ENCODE measurements at regions not wholly inside any gene's neighbourhood (a gene's known extent, or its start where the extent isn't known, plus 50 kb on each side); places are given as distances from the start of the nearest gene placed in this dataset.
"Not testable (repeated sequence)": the region's sequence is repeated elsewhere in the genome, so short reads cannot be mapped to it uniquely, and the experiment has no call there.

- H3K9ac ChIP-seq (ENCODE audit: low read depth, low read length): peak overlapping the region; percentile 28
- no peaks in the 10 kb centered on the region for H3K9me3 ChIP-seq (replicated peaks; ENCODE audit: low read length)
- H3K4me2 ChIP-seq (ENCODE audit: low read length): no peak overlapping the region
- no peak overlapping the region for H3K4me3 ChIP-seq (ENCODE audit: low read length)
- H3K36me3 ChIP-seq (ENCODE audit: insufficient read depth, low read length): no peaks in the 10 kb centered on the region
- H3K4me1 ChIP-seq (ENCODE audit: control insufficient read depth, insufficient read depth, low read length): peaks cover 43% of the 10 kb centered on the region
- no peaks in the 10 kb centered on the region for H3K27me3 ChIP-seq (ENCODE audit: control insufficient read depth, insufficient read depth, low read length)
These were observed 138.2 kb downstream of the PCSK1 start for GRCh38 chr5:96294884-96295202.

DNA sequence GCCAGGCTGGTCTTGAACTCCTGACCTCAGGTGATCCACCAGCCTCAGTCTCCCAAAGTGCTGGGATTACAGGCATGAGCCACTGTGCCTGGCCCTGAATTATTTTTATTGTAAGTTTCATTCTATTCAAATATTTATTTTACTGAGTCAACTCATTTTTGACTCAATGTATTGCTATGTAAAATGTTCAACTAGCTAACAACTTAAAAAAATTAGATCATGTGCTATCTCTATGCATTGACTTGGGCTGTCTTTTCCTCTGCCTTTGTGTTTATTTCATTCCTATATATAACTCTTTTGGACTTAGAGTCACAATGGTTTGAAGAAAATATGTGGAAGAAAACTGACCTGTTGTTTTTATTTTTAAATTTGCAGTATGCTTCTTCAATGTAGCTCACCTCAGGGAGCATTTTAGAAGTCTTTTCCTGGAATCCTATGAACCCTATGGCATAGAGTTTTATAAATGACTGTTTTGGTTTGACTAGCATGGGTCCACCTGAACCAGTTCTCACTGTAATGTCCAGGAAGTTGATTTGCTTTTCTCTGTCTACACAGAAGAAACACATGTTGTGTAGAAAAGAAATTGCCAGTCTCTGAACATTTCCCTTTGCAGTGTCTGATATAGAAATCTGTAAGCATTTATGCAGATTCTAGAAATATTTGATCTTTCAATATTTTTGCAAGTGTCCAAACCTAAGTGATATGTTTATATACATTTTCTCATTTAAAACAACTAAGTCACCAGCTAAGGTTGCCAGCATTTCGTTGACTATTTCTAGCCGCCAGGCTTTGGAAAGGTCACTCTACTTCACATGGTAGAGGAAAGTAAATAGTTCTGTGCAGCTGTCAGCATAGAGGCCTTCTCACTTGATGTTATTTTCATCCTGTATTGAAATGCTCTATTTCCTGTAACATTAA is 138.8 kb downstream of the PCSK1 start:
- H3K9ac ChIP-seq (ENCODE audit: low read depth, low read length): peak overlapping the region; percentile 28
- H3K4me3 ChIP-seq (ENCODE audit: low read length): no peak overlapping the region
- H3K4me2 ChIP-seq (ENCODE audit: low read length): peak overlapping the region; percentile 8
- H3K4me1 ChIP-seq (ENCODE audit: control insufficient read depth, insufficient read depth, low read length): peaks cover 48% of the 10 kb centered on the region
- H3K27me3 ChIP-seq (ENCODE audit: control insufficient read depth, insufficient read depth, low read length): no peaks in the 10 kb centered on the region
- no peaks in the 10 kb centered on the region for H3K9me3 ChIP-seq (replicated peaks; ENCODE audit: low read length)
- no peaks in the 10 kb centered on the region for H3K36me3 ChIP-seq (ENCODE audit: insufficient read depth, low read length)

GRCh38 chr5:96292582-96293247 is 140.3 kb downstream of the PCSK1 start:
- peaks cover 58% of the 10 kb centered on the region for H3K4me1 ChIP-seq (ENCODE audit: control insufficient read depth, insufficient read depth, low read length)
- H3K4me3 ChIP-seq (ENCODE audit: low read length): no peak overlapping the region
- no peaks in the 10 kb centered on the region for H3K36me3 ChIP-seq (ENCODE audit: insufficient read depth, low read length)
- no peaks in the 10 kb centered on the region for H3K27me3 ChIP-seq (ENCODE audit: control insufficient read depth, insufficient read depth, low read length)
- no peaks in the 10 kb centered on the region for H3K9me3 ChIP-seq (replicated peaks; ENCODE audit: low read length)
- no peak overlapping the region for H3K4me2 ChIP-seq (ENCODE audit: low read length)
- no peak overlapping the region for H3K9ac ChIP-seq (ENCODE audit: low read depth, low read length)

- H3K4me1 ChIP-seq (ENCODE audit: control insufficient read depth, insufficient read depth, low read length): peaks cover 35% of the 10 kb centered on the region
- H3K4me2 ChIP-seq (ENCODE audit: low read length); H3K36me3 ChIP-seq (ENCODE audit: insufficient read depth, low read length); H3K4me3 ChIP-seq (ENCODE audit: low read length); H3K9ac ChIP-seq (ENCODE audit: low read depth, low read length); H3K9me3 ChIP-seq (replicated peaks; ENCODE audit: low read length); H3K27me3 ChIP-seq (ENCODE audit: control insufficient read depth, insufficient read depth, low read length): not testable (repeated sequence)
These were observed 143.8 kb downstream of the PCSK1 start for GRCh38 chr5:96289287-96289686.

- Histone ChIP-seq H3K4me3 (ENCODE audit: low read length) (no peak overlapping the region), H3K4me2 (ENCODE audit: low read length) (no peak overlapping the region), H3K4me1 (ENCODE audit: control insufficient read depth, insufficient read depth, low read length) (peaks cover 31% of the 10 kb centered on the region), H3K9me3 (replicated peaks; ENCODE audit: low read length) (no peaks in the 10 kb centered on the region), H3K36me3 (ENCODE audit: insufficient read depth, low read length) (no peaks in the 10 kb centered on the region), H3K9ac (ENCODE audit: low read depth, low read length) (peak overlapping the region; percentile 4), H3K27me3 (ENCODE audit: control insufficient read depth, insufficient read depth, low read length) (no peaks in the 10 kb centered on the region)
These were observed 144.2 kb downstream of the PCSK1 start for GRCh38 chr5:96288845-96289185.

DNA sequence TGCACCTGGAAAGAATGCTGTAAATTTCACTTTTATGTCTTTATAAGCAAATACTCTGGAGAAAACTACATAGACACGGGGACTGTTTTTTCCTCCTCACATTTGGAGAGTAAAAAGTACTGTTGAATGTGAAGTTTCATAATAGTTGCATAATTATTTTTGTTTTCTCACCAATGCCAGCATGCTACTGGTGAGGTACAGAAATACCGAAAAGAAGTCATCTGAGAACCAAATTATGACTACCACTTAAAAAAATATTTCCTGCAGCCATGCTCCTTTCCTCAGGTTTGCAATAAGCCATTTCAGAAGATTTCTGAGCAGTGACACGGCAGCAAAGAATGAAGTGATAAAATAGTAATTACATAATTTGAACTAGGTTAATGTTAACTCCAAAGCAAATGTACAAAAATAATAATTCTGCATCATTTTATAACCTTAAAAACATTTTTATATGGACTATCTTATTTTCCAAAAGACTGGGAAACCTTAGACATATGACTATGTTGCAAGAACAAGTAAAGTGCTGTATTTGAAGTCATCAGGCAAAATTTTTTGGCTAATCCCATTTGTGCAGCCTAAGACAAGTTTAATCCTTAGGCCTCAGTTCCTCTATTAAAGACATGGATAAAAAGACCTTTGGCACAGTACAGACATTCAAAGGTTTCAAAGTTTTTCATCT is 144.7 kb downstream of the PCSK1 start:
- Histone ChIP-seq H3K4me2 (ENCODE audit: low read length) (peak overlapping the region; percentile 37), H3K27me3 (ENCODE audit: control insufficient read depth, insufficient read depth, low read length) (no peaks in the 10 kb centered on the region), H3K4me3 (ENCODE audit: low read length) (no peak overlapping the region), H3K36me3 (ENCODE audit: insufficient read depth, low read length) (no peaks in the 10 kb centered on the region), H3K4me1 (ENCODE audit: control insufficient read depth, insufficient read depth, low read length) (peaks cover 28% of the 10 kb centered on the region), H3K9ac (ENCODE audit: low read depth, low read length) (peak overlapping the region; percentile 34), H3K9me3 (replicated peaks; ENCODE audit: low read length) (no peaks in the 10 kb centered on the region)

GRCh38 chr5:96287136-96287535 is 145.9 kb downstream of the PCSK1 start:
- Histone ChIP-seq H3K9ac (ENCODE audit: low read depth, low read length) (no peak overlapping the region), H3K36me3 (ENCODE audit: insufficient read depth, low read length) (no peaks in the 10 kb centered on the region)

DNA sequence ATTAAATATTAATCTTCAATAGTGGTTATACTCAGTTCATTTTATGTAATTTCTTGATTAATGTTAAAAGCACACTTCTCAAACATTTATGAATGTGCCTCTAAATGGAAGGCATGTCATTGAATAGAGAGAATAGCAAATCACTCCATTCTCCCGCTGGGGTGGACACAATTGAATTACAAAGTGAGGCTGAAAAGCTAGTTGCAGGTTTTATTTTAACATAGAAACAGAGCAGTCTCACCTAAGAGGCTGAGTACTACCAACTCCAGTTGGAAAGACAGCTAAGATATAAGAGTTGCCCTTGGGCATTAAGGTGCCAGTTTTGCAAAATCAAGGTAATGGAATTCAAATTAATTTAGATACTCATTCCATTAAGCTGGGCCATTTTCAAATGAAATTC is 147.2 kb downstream of the PCSK1 start:
- H3K4me3 ChIP-seq (ENCODE audit: low read length): no peak overlapping the region
- no peaks in the 10 kb centered on the region for H3K36me3 ChIP-seq (ENCODE audit: insufficient read depth, low read length)
- H3K9me3 ChIP-seq (replicated peaks; ENCODE audit: low read length): no peaks in the 10 kb centered on the region
- H3K4me1 ChIP-seq (ENCODE audit: control insufficient read depth, insufficient read depth, low read length): peaks cover 34% of the 10 kb centered on the region
- H3K27me3 ChIP-seq (ENCODE audit: control insufficient read depth, insufficient read depth, low read length): no peaks in the 10 kb centered on the region
- H3K9ac ChIP-seq (ENCODE audit: low read depth, low read length): no peak overlapping the region
- no peak overlapping the region for H3K4me2 ChIP-seq (ENCODE audit: low read length)

More at GRCh38 chr5:96287136-96287535, 145.9 kb downstream of the PCSK1 start:
- peaks cover 28% of the 10 kb centered on the region for H3K4me1 ChIP-seq (ENCODE audit: control insufficient read depth, insufficient read depth, low read length)
- H3K4me3 ChIP-seq (ENCODE audit: low read length): no peak overlapping the region
- no peak overlapping the region for H3K4me2 ChIP-seq (ENCODE audit: low read length)
- H3K9me3 ChIP-seq (replicated peaks; ENCODE audit: low read length): no peaks in the 10 kb centered on the region
- H3K27me3 ChIP-seq (ENCODE audit: control insufficient read depth, insufficient read depth, low read length): no peaks in the 10 kb centered on the region

GRCh38 chr5:96284727-96285389 is 148.2 kb downstream of the PCSK1 start:
- Histone ChIP-seq H3K36me3 (ENCODE audit: insufficient read depth, low read length) (no peaks in the 10 kb centered on the region), H3K4me1 (ENCODE audit: control insufficient read depth, insufficient read depth, low read length) (peaks cover 41% of the 10 kb centered on the region), H3K9ac (ENCODE audit: low read depth, low read length) (no peak overlapping the region), H3K4me2 (ENCODE audit: low read length) (no peak overlapping the region), H3K4me3 (ENCODE audit: low read length) (no peak overlapping the region), H3K9me3 (replicated peaks; ENCODE audit: low read length) (no peaks in the 10 kb centered on the region), H3K27me3 (ENCODE audit: control insufficient read depth, insufficient read depth, low read length) (no peaks in the 10 kb centered on the region)

DNA sequence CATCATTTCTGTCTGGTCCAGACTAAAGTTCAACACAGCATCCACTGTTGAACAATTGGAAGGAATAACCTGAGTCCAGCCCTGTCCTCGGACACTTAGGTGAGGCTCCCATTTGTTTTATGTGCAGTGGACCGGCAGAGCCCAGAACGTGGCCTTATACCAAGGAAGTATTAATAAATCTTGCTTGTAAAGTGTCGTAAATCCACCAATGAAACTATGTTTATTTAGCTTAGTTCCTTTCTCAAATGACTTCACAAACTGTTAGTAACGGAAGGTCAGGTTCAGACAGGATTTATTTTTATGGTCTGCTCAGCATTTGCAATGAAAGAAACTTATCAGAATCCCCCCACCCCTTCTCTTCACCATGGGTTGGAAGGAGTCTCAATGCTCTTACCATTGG is 149.5 kb downstream of the PCSK1 start:
- Histone ChIP-seq H3K36me3 (ENCODE audit: insufficient read depth, low read length) (no peaks in the 10 kb centered on the region), H3K9me3 (replicated peaks; ENCODE audit: low read length) (no peaks in the 10 kb centered on the region), H3K9ac (ENCODE audit: low read depth, low read length) (no peak overlapping the region), H3K27me3 (ENCODE audit: control insufficient read depth, insufficient read depth, low read length) (no peaks in the 10 kb centered on the region), H3K4me2 (ENCODE audit: low read length) (no peak overlapping the region), H3K4me3 (ENCODE audit: low read length) (no peak overlapping the region), H3K4me1 (ENCODE audit: control insufficient read depth, insufficient read depth, low read length) (peaks cover 33% of the 10 kb centered on the region)

DNA sequence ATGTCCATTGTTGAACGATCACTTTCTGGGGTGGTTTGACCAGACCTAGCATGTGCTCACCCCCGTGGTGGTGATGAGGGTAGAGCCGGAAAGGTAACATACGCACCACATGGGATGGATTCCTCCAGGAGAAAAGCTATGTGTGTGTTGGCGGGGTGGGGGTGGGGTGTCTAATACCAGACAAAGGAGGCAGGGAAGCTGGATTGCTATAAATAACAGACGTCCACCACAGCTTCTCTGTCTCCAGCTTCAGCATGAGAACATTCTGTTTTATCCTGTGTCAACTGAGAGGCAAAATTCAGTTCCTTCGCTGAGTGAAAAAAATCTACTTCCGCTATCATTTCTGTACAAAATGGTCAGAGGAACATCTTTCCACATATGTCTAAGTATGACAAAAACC is 151.0 kb downstream of the PCSK1 start:
- Histone ChIP-seq H3K4me3 (ENCODE audit: low read length) (no peak overlapping the region), H3K9ac (ENCODE audit: low read depth, low read length) (no peak overlapping the region), H3K4me2 (ENCODE audit: low read length) (no peak overlapping the region), H3K9me3 (replicated peaks; ENCODE audit: low read length) (no peaks in the 10 kb centered on the region), H3K4me1 (ENCODE audit: control insufficient read depth, insufficient read depth, low read length) (peaks cover 21% of the 10 kb centered on the region), H3K36me3 (ENCODE audit: insufficient read depth, low read length) (no peaks in the 10 kb centered on the region), H3K27me3 (ENCODE audit: control insufficient read depth, insufficient read depth, low read length) (no peaks in the 10 kb centered on the region)
